ENCODE measurements at regions not wholly inside any gene's neighbourhood (a gene's known extent, or its start where the extent isn't known, plus 50 kb on each side); places are given as distances from the start of the nearest gene placed in this dataset.

DNA sequence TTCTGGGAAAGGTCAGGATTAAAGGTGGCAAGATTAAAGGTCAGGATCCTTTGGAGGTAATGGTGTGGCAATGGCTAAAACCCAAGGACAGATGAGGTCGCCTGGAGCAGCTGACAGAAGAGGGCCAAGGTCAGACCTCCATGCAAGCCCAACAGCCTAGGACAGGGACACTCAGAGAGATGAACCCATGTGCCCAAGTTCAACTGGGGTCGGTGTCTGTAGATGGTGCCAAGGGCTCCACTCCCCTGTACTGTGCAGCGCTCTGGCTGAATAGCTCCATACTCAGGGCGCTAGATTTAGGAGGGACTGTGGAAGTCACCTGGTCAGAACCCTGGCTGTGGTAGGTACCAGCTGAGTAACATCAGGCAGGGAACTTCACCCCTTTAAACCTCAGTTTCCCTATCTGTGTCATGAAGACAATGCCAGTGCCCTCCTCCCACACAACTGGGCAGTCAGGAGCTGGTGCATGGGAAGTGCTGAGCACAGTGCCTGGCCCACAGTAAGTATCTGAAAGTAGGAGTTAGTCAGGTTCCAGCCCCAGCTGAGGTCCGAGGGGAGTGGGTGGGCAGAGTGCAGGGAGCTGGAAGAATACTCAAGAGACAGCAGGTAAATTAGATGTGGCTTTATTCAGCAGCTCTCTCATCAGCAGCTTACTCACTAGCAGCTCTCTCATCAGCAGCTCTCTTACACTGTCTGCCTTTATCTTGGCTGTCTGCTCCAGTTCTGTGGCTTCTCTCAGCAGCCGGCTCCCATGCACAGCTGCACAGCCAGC is 327.1 kb downstream of the GLRX3 start:
- no peak overlapping the region for H3K4me3 Mint-ChIP-seq (ENCODE audit: unreplicated experiment)
- ChIA-PET POLR2A (no interaction called here), CTCF (interaction anchor here (0.6 kb wide), 1 partner anchor 849 kb away, joined by 3 read pairs; no protein-coding TSS in a partner anchor)
- intact Hi-C loops (cut with micrococcal nuclease) = no loop called here
- no peak overlapping the region for H3K27ac Mint-ChIP-seq (ENCODE audit: low read depth, unreplicated experiment)
- peaks cover 31% of the 10 kb centered on the region for H3K9me3 Mint-ChIP-seq (ENCODE audit: unreplicated experiment)
- no peak for DNase-seq (ENCODE audit: unreplicated experiment)
- H3K27me3 Mint-ChIP-seq (ENCODE audit: insufficient read depth, unreplicated experiment) = no peaks in the 10 kb centered on the region
- H3K36me3 Mint-ChIP-seq (ENCODE audit: insufficient read depth, unreplicated experiment) = no peaks in the 10 kb centered on the region
- BruUV-seq (replicated peaks) = no TSS peak
- TF ChIP-seq, protein P1, sequence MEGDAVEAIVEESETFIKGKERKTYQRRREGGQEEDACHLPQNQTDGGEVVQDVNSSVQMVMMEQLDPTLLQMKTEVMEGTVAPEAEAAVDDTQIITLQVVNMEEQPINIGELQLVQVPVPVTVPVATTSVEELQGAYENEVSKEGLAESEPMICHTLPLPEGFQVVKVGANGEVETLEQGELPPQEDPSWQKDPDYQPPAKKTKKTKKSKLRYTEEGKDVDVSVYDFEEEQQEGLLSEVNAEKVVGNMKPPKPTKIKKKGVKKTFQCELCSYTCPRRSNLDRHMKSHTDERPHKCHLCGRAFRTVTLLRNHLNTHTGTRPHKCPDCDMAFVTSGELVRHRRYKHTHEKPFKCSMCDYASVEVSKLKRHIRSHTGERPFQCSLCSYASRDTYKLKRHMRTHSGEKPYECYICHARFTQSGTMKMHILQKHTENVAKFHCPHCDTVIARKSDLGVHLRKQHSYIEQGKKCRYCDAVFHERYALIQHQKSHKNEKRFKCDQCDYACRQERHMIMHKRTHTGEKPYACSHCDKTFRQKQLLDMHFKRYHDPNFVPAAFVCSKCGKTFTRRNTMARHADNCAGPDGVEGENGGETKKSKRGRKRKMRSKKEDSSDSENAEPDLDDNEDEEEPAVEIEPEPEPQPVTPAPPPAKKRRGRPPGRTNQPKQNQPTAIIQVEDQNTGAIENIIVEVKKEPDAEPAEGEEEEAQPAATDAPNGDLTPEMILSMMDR (IDR thresholded peaks at IDR 0.05; ENCODE audit: unreplicated experiment) = no peak
- peaks cover 8% of the 10 kb centered on the region for H3K4me1 Mint-ChIP-seq (ENCODE audit: insufficient read depth, unreplicated experiment)

DNA sequence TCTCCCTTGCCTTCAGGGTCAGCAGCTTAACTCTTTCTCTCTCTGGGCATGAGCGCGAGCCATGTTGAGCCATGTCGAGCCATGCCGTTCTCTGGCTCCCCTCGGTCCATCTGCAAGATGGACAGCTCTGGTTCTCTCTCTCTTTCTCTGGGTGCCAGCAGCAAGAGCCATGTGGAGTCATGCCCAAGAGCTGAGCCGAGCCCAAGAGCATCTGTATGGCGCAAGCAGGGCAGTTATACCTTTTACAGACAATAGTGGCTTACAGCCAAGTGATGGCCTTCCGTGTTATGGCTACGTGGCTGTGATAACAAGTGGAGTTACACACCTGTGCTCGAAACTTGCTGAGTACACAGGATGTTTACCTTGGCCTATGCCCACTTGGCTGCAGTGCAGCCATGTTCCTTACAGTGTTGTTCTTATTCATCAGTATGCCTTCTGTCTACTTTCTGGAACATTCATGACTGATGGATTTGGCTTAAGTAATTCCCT is 327.7 kb downstream of the GLRX3 start:
- Mint-ChIP-seq H3K9me3 (ENCODE audit: unreplicated experiment) (peaks cover 33% of the 10 kb centered on the region), H3K4me1 (ENCODE audit: insufficient read depth, unreplicated experiment) (peaks cover 8% of the 10 kb centered on the region), H3K36me3 (ENCODE audit: insufficient read depth, unreplicated experiment) (no peaks in the 10 kb centered on the region), H3K4me3 (ENCODE audit: unreplicated experiment) (no peak overlapping the region), H3K27me3 (ENCODE audit: insufficient read depth, unreplicated experiment) (no peaks in the 10 kb centered on the region), H3K27ac (ENCODE audit: low read depth, unreplicated experiment) (no peak overlapping the region)
- ChIA-PET POLR2A (no interaction called here), CTCF (interaction anchor here (0.6 kb wide), 1 partner anchor 849 kb away, joined by 3 read pairs; no protein-coding TSS in a partner anchor)
- intact Hi-C loops (cut with micrococcal nuclease) = no loop called here
- BruUV-seq (replicated peaks) = no TSS peak
- DNase-seq (ENCODE audit: unreplicated experiment) = peak; percentile 4
- TF ChIP-seq, protein P1 (IDR thresholded peaks at IDR 0.05; ENCODE audit: unreplicated experiment) = no peak

DNA sequence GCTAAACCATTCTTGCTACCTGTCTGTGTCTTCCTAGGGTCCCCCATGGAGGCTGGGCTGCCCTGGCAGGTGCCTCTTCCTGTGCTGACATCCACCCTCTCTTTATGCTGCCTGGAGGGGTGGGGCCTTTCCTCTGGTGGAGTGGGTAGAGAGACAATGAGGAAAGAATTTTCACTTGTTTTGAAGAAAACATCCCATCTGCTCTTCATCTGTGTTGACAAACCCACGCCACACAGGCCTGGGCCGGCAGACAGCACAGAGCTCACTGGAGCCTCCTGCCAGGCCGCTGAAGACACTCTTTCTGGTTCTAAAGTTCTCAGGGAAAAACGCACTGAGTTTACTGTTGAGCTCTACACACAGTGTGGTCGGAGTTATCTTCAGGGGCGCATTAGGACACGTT is 328.2 kb downstream of the GLRX3 start:
- DNase-seq (ENCODE audit: unreplicated experiment) = no peak
- POLR2A ChIA-PET = no interaction called here
- TF ChIP-seq, protein P1 (IDR thresholded peaks at IDR 0.05; ENCODE audit: unreplicated experiment) = no peak
- no peaks in the 10 kb centered on the region for H3K36me3 Mint-ChIP-seq (ENCODE audit: insufficient read depth, unreplicated experiment)
- H3K4me1 Mint-ChIP-seq (ENCODE audit: insufficient read depth, unreplicated experiment) = peaks cover 8% of the 10 kb centered on the region
- intact Hi-C loops (cut with micrococcal nuclease) = no loop called here
- no peaks in the 10 kb centered on the region for H3K27me3 Mint-ChIP-seq (ENCODE audit: insufficient read depth, unreplicated experiment)
- H3K9me3 Mint-ChIP-seq (ENCODE audit: unreplicated experiment) = peaks cover 33% of the 10 kb centered on the region
- H3K27ac Mint-ChIP-seq (ENCODE audit: low read depth, unreplicated experiment) = no peak overlapping the region
- no TSS peak for BruUV-seq (replicated peaks)
- H3K4me3 Mint-ChIP-seq (ENCODE audit: unreplicated experiment) = no peak overlapping the region
- CTCF ChIA-PET = no interaction called here

DNA sequence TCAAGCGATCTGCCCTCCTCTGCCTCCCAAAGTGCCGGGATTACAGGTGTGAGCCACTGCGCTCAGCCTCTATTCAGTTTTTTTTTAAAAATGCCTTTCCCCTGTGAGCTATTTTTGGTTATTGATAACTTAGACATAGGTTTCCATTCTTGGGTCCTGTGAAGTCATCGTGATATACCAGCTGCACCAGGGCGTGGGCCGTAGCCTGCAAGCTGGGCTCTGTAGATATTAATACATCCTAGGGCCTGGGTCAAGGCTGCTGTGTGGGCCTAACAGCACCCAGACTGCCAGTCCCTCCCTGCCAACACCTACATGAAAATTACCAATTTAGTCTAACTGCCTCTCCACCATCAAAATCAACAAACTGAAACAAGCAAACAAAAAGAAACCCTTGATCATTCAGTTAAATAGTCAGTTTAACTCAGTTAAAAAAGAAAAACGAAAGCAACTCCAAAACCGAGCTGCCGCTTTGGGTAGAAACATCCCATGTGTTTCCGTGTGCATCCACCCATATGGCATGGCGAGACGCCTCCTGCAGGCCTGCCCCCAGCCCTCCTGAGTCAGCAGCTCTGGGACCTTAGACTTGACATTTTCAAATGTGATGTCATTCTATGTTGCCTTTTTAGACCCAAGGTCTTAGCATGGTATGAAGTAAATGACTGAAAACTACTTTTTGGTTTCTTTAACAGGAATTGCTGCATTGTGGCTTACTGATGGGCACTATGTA is 330.2 kb downstream of the GLRX3 start:
- ChIA-PET POLR2A (no interaction called here), CTCF (interaction anchor here (0.6 kb wide), 2 partner anchors 268 to 1921 kb away, joined by 3 read pairs; no protein-coding TSS in a partner anchor)
- TF ChIP-seq, protein P1 (IDR thresholded peaks at IDR 0.05; ENCODE audit: unreplicated experiment) = no peak
- no peak for DNase-seq (ENCODE audit: unreplicated experiment)
- H3K27ac Mint-ChIP-seq (ENCODE audit: low read depth, unreplicated experiment) = no peak overlapping the region
- no peak overlapping the region for H3K4me3 Mint-ChIP-seq (ENCODE audit: unreplicated experiment)
- peaks cover 8% of the 10 kb centered on the region for H3K4me1 Mint-ChIP-seq (ENCODE audit: insufficient read depth, unreplicated experiment)
- H3K9me3 Mint-ChIP-seq (ENCODE audit: unreplicated experiment) = peaks cover 39% of the 10 kb centered on the region
- BruUV-seq (replicated peaks) = no TSS peak
- no peaks in the 10 kb centered on the region for H3K27me3 Mint-ChIP-seq (ENCODE audit: insufficient read depth, unreplicated experiment)
- no peaks in the 10 kb centered on the region for H3K36me3 Mint-ChIP-seq (ENCODE audit: insufficient read depth, unreplicated experiment)
- intact Hi-C loops (cut with micrococcal nuclease) = no loop called here

All from MCF 10A (cell line).